H1 (cell line): ENCODE measurements at regions not wholly inside any gene's neighbourhood (a gene's known extent, or its start where the extent isn't known, plus 50 kb on each side); places are given as distances from the start of the nearest gene placed in this dataset.

ENCODE experiments used
- CTCF ChIA-PET: fragments of 300-600 bp; sonication (Branson Sonifier 250); formaldehyde crosslinking; loops from one replicate; lab custom pipeline; 2021; ENCODE audit not compliant: partially characterized antibody; lab: Charles Lee
- POLR2A ChIA-PET: fragments of 300-600 bp; sonication (Branson Sonifier 250); formaldehyde crosslinking; loops from one replicate; lab custom pipeline; 2021; ENCODE audit warnings: inconsistent platforms; ENCODE audit not compliant: partially characterized antibody; lab: Charles Lee
- DNase-seq, 2 experiments: peaks; one replicate each; pipeline versions ENCODE4 v3.0.0 to v3.0.0-alpha.2; 2010 to 2022; ENCODE audit warnings: low spot score in 2 of 2, low read depth in 1 of 2, mixed read lengths in 1 of 2
- FAIRE-seq: peaks from 2 replicates; lab custom pipeline; 2011; peaks lifted over from hg19 to GRCh38; lab: Jason Lieb, UNC
- H2AFZ ChIP-seq: 2 replicates; pipeline ENCODE4 v1.8.1; 2012; ENCODE audit warnings: low read length, inconsistent platforms
- H2AK5ac ChIP-seq: 2 replicates; pipeline ENCODE4 v1.6.1; 2013; ENCODE audit warnings: low read depth, low read length
- H2BK120ac ChIP-seq: replicated peaks from 2 replicates; pipeline ENCODE3; 2013; ENCODE audit warnings: low read depth, low read length, inconsistent platforms
- H2BK12ac ChIP-seq: 2 replicates; pipeline ENCODE4 v1.6.1; 2013; ENCODE audit warnings: low read depth, low read length
- H2BK15ac ChIP-seq: 2 replicates; pipeline ENCODE4 v1.6.1; 2013; ENCODE audit warnings: low read length
- H2BK20ac ChIP-seq: 2 replicates; pipeline ENCODE4 v1.6.1; 2013; ENCODE audit warnings: low read length
- H2BK5ac ChIP-seq: 2 replicates; pipeline ENCODE4 v1.6.1; 2013; ENCODE audit warnings: low read depth, low read length
- H3K14ac ChIP-seq: 2 replicates; pipeline ENCODE4 v1.6.1; 2013; ENCODE audit warnings: inconsistent platforms; ENCODE audit not compliant: insufficient read length
- H3K18ac ChIP-seq: 2 replicates; pipeline ENCODE4 v1.6.1; 2013; ENCODE audit warnings: low read length; ENCODE audit errors: extremely low read depth
- H3K23ac ChIP-seq: 2 replicates; pipeline ENCODE4 v1.6.1; 2013; ENCODE audit warnings: inconsistent platforms; ENCODE audit not compliant: insufficient read length
- H3K23me2 ChIP-seq: 2 replicates; pipeline ENCODE4 v1.6.1; 2013; ENCODE audit warnings: low read depth, low read length
- H3K27ac ChIP-seq: 2 replicates; pipeline ENCODE4 v1.6.1; 2011; ENCODE audit warnings: low read depth, low read length, inconsistent platforms
- H3K27me3 ChIP-seq, 4 experiments: replicated peaks in 1 of 4; 1 replicate in 1 of 4; 2 replicates in 3 of 4; pipeline versions ENCODE4 v1.6.1 to v1.8.1; 2011 to 2013; ENCODE audit warnings: low read length in 3 of 4, mild to moderate bottlenecking in 3 of 4, inconsistent platforms in 2 of 4, mixed read lengths in 2 of 4, moderate library complexity in 1 of 4; ENCODE audit not compliant: control insufficient read depth in 3 of 4, insufficient read depth in 3 of 4; ENCODE audit errors: extremely low read depth in 1 of 4
- H3K36me3 ChIP-seq, 4 experiments: 2 replicates each; pipeline versions ENCODE4 v1.6.1 to v1.8.1; 2011 to 2013; ENCODE audit warnings: mild to moderate bottlenecking in 4 of 4, low read length in 3 of 4, moderate library complexity in 2 of 4, control low read depth in 1 of 4, inconsistent platforms in 1 of 4; ENCODE audit not compliant: insufficient read depth in 4 of 4, control insufficient read depth in 2 of 4
- H3K4ac ChIP-seq: replicated peaks from 2 replicates; pipeline ENCODE3; 2013; ENCODE audit warnings: low read length, low read depth, mixed read lengths, inconsistent platforms; ENCODE audit not compliant: insufficient read length
- H3K4me1 ChIP-seq, 4 experiments: replicated peaks in 1 of 4; 1 replicate in 1 of 4; 2 replicates in 3 of 4; pipeline versions ENCODE4 v1.6.1 to v1.8.1; 2011 to 2013; ENCODE audit warnings: low read length in 3 of 4, inconsistent platforms in 2 of 4, mixed read lengths in 1 of 4; ENCODE audit not compliant: insufficient read depth in 4 of 4, control insufficient read depth in 3 of 4
- H3K4me2 ChIP-seq, 2 experiments: 2 replicates each; pipeline versions ENCODE4 v1.6.1 to v1.8.1; 2011 to 2013; ENCODE audit warnings: low read depth in 2 of 2, low read length in 2 of 2, control low read depth in 1 of 2, inconsistent platforms in 1 of 2, mild to moderate bottlenecking in 1 of 2; ENCODE audit not compliant: insufficient read depth in 1 of 2
- H3K4me3 ChIP-seq, 4 experiments: fragments of 200-600, 300-600 bp in 1 of 4; sonication (generic), shearing (Covaris generic), sonication (Bioruptor Twin) in 1 of 4; 2 replicates each; pipeline versions ENCODE4 v1.5.1 to v1.8.1; 2011 to 2016; ENCODE audit warnings: low read length in 4 of 4, low read depth in 3 of 4, control low read depth in 2 of 4, inconsistent platforms in 2 of 4, mild to moderate bottlenecking in 2 of 4, mixed read lengths in 1 of 4, moderate library complexity in 1 of 4; ENCODE audit not compliant: insufficient read depth in 2 of 4; ENCODE audit errors: extremely low read depth in 1 of 4
- H3K56ac ChIP-seq: replicated peaks from 2 replicates; pipeline ENCODE3; 2013; ENCODE audit warnings: low read depth, mild to moderate bottlenecking, mixed read lengths, low read length, inconsistent platforms; ENCODE audit not compliant: insufficient read length
- H3K79me1 ChIP-seq: 2 replicates; pipeline ENCODE4 v1.6.1; 2013; ENCODE audit warnings: low read depth, low read length, control low read depth
- H3K79me2 ChIP-seq, 2 experiments: 2 replicates each; pipeline versions ENCODE4 v1.6.1 to v1.8.1; 2012 to 2013; ENCODE audit warnings: low read length in 2 of 2, mild to moderate bottlenecking in 2 of 2, inconsistent platforms in 1 of 2; ENCODE audit not compliant: insufficient read depth in 2 of 2, control insufficient read depth in 1 of 2
- H3K9ac ChIP-seq, 4 experiments: replicated peaks in 1 of 4; 1 replicate in 1 of 4; 2 replicates in 3 of 4; pipeline versions ENCODE4 v1.6.1 to v1.8.1; 2011 to 2013; ENCODE audit warnings: low read depth in 3 of 4, low read length in 3 of 4, control low read depth in 2 of 4, mild to moderate bottlenecking in 2 of 4, moderate library complexity in 2 of 4, inconsistent platforms in 1 of 4; ENCODE audit errors: extremely low read depth in 1 of 4
- H3K9me3 ChIP-seq, 2 experiments: 2 replicates each; pipeline versions ENCODE4 v1.6.1 to v1.8.1; 2012 to 2013; ENCODE audit warnings: mild to moderate bottlenecking in 2 of 2, moderate library complexity in 2 of 2, control low read depth in 1 of 2, inconsistent platforms in 1 of 2, low read depth in 1 of 2, low read length in 1 of 2, mixed read lengths in 1 of 2; ENCODE audit not compliant: insufficient read depth in 2 of 2
- H4K20me1 ChIP-seq, 2 experiments: replicated peaks in 1 of 2; 2 replicates each; pipeline versions ENCODE3 to v1.8.1; 2011 to 2013; ENCODE audit warnings: inconsistent platforms in 2 of 2, low read length in 2 of 2, mild to moderate bottlenecking in 1 of 2; ENCODE audit not compliant: insufficient read depth in 2 of 2, control insufficient read depth in 1 of 2
- H4K5ac ChIP-seq: 2 replicates; pipeline ENCODE4 v1.6.1; 2013; ENCODE audit warnings: low read length, low read depth, mixed read lengths, inconsistent platforms; ENCODE audit not compliant: insufficient read length
- H4K8ac ChIP-seq: 2 replicates; pipeline ENCODE4 v1.8.0; 2013; ENCODE audit warnings: mild to moderate bottlenecking, moderate library complexity, low read length, inconsistent platforms; ENCODE audit not compliant: insufficient read depth; ENCODE audit errors: extremely low read depth
- H4K91ac ChIP-seq: replicated peaks from 2 replicates; pipeline ENCODE3; 2013; ENCODE audit warnings: low read length, mixed read lengths, inconsistent platforms; ENCODE audit not compliant: insufficient read length
- CBX8 ChIP-seq: fragments of 300-800, 300-1000 bp; sonication (generic); IDR thresholded peaks from 2 replicates; pipeline ENCODE4 v1.7.1; 2016; ENCODE audit warnings: low read depth, low read length, borderline replicate concordance
- CEBPB ChIP-seq: IDR thresholded peaks from 2 replicates; pipeline ENCODE4 v1.6.1; 2012; ENCODE audit warnings: low read depth, low read length
- CHD1 ChIP-seq: IDR thresholded peaks from 2 replicates; pipeline ENCODE4 v1.6.1; 2012; ENCODE audit warnings: low read depth, low read length, improper control_type of control experiment
- CHD2 ChIP-seq: IDR thresholded peaks from 2 replicates; pipeline ENCODE4 v1.6.1; 2012; ENCODE audit warnings: low read length, improper control_type of control experiment
- CTBP2 ChIP-seq: IDR thresholded peaks from 2 replicates; pipeline ENCODE4 v1.7.0; 2011; ENCODE audit warnings: borderline replicate concordance, mild to moderate bottlenecking, moderate library complexity, mixed read lengths, low read length; ENCODE audit not compliant: insufficient read depth, insufficient read length
- EGR1 ChIP-seq: IDR thresholded peaks from 2 replicates; pipeline ENCODE4 v1.6.1; 2011; ENCODE audit warnings: low read depth, low read length, borderline replicate concordance
- FOSL1 ChIP-seq: IDR thresholded peaks from 2 replicates; pipeline ENCODE4 v1.6.1; 2011; ENCODE audit warnings: mild to moderate bottlenecking, low read depth, low read length, moderate library complexity; ENCODE audit not compliant: insufficient read depth
- GABPA ChIP-seq: IDR thresholded peaks from 2 replicates; pipeline ENCODE4 v1.6.1; 2011; ENCODE audit warnings: mild to moderate bottlenecking, low read length, moderate library complexity, borderline replicate concordance; ENCODE audit not compliant: insufficient read depth
- HDAC2 ChIP-seq, 2 experiments: fragments of 300-600 bp in 1 of 2; sonication (generic) in 1 of 2; IDR thresholded peaks; 2 replicates each; pipeline ENCODE4 v1.6.1; 2011 to 2012; ENCODE audit warnings: low read depth in 2 of 2, low read length in 2 of 2, mild to moderate bottlenecking in 2 of 2, moderate library complexity in 2 of 2, borderline replicate concordance in 1 of 2, inconsistent platforms in 1 of 2
- PHF8 ChIP-seq: fragments of 200-600 bp; sonication (generic); conservative IDR thresholded peaks from 2 replicates; pipeline ENCODE4 v1.7.1; 2012; ENCODE audit warnings: low read depth, mild to moderate bottlenecking, inconsistent platforms, low read length, moderate library complexity
- SAP30 ChIP-seq: fragments of 300-600 bp; sonication (generic); IDR thresholded peaks from 2 replicates; pipeline ENCODE4 v1.7.1; 2012; ENCODE audit warnings: low read length, moderate library complexity, mild to moderate bottlenecking, inconsistent platforms; ENCODE audit not compliant: insufficient read depth, insufficient replicate concordance
- SIRT6 ChIP-seq: IDR thresholded peaks from one replicate; pipeline ENCODE4 v1.7.1; 2012; ENCODE audit warnings: low read length, inconsistent platforms
- TCF12 ChIP-seq: IDR thresholded peaks from 2 replicates; pipeline ENCODE4 v1.6.1; 2011; ENCODE audit warnings: low read depth, mild to moderate bottlenecking, low read length
- WGBS, 2 experiments: shearing (Covaris generic) in 1 of 2; methylation state at CpG; one replicate each; pipeline versions ENCODE4 v1.1.6 to v1.1.7; 2013 to 2015; ENCODE audit warnings: low lambda C conversion rate in 2 of 2, mixed read lengths in 2 of 2, inconsistent platforms in 1 of 2, low coverage in 1 of 2, missing lambda C conversion rate in 1 of 2; ENCODE audit not compliant: insufficient replicate concordance in 2 of 2, insufficient coverage in 1 of 2, insufficient read length in 1 of 2; ENCODE audit errors: extremely low coverage in 1 of 2, missing lambda C conversion rate in 1 of 2; 5-methylcytosine and 5-hydroxymethylcytosine counted together
- TF ChIP-seq, protein P1 (sequence below): IDR thresholded peaks from 2 replicates; pipeline ENCODE4 v1.6.1; 2012; ENCODE audit warnings: inconsistent platforms

GRCh38 chr21:16969636-16970035 is 543.2 kb upstream of the CXADR start:
- WGBS, 2 experiments: 89% methylated on average over 2 of the region's 2 CpGs; no CpG with 5 or more reads in 1 of the 2 experiments
- no peak overlapping the region for H3K14ac ChIP-seq
- DNase-seq: no peak
- no peak overlapping the region for H3K18ac ChIP-seq
- H4K20me1 ChIP-seq: no peaks in the 10 kb centered on the region
- no peak overlapping the region for H2BK5ac ChIP-seq
- no peak overlapping the region for H3K9ac ChIP-seq
- no peak for FAIRE-seq
- no peak overlapping the region for H2BK120ac ChIP-seq
- no peaks in the 10 kb centered on the region for H3K79me1 ChIP-seq
- no peaks in the 10 kb centered on the region for H3K79me2 ChIP-seq
- H2AFZ ChIP-seq: no peak overlapping the region
- H2AK5ac ChIP-seq: no peak overlapping the region
- no peak overlapping the region for H4K91ac ChIP-seq
- H3K4me1 ChIP-seq: no peaks in the 10 kb centered on the region
- H3K23me2 ChIP-seq: no peaks in the 10 kb centered on the region
- H3K36me3 ChIP-seq: no peaks in the 10 kb centered on the region
- H3K56ac ChIP-seq: no peak overlapping the region
- no peak overlapping the region for H3K4me3 ChIP-seq
- H3K27me3 ChIP-seq: no peaks in the 10 kb centered on the region
- no peak overlapping the region for H2BK12ac ChIP-seq
- H3K4ac ChIP-seq: no peak overlapping the region
- CTCF ChIA-PET: interaction anchor here (1.0 kb wide), 1 partner anchor 27 kb away, joined by 3 read pairs; no protein-coding TSS in a partner anchor
- H2BK15ac ChIP-seq: no peak overlapping the region
- H2BK20ac ChIP-seq: no peak overlapping the region
- no peak overlapping the region for H3K27ac ChIP-seq
- no peak overlapping the region for H4K5ac ChIP-seq
- H4K8ac ChIP-seq: no peak overlapping the region
- no peak overlapping the region for H3K23ac ChIP-seq
- H3K4me2 ChIP-seq: no peak overlapping the region
- peaks cover 2 to 3% of the 10 kb centered on the region in 2 experiments; a peak in 2 of 4 replicates for H3K9me3 ChIP-seq
- POLR2A ChIA-PET: no interaction called here
- TF ChIP-seq HDAC2 (IDR thresholded peaks at IDR 0.05; ENCODE audit: borderline replicate concordance in 1 of 2, low read depth in 2 of 2, low read length in 2 of 2): no peak
- TF ChIP-seq EGR1: no peak
- no peak for TF ChIP-seq SAP30
- no peak for TF ChIP-seq CEBPB
- TF ChIP-seq CBX8: no peak
- no peak for TF ChIP-seq TCF12
- no peak for TF ChIP-seq GABPA
- TF ChIP-seq CTBP2: no peak
- TF ChIP-seq SIRT6: no peak
- TF ChIP-seq CHD1: no peak
- TF ChIP-seq FOSL1: no peak
- TF ChIP-seq CHD2: no peak
- TF ChIP-seq PHF8: no peak
- TF ChIP-seq, protein P1, sequence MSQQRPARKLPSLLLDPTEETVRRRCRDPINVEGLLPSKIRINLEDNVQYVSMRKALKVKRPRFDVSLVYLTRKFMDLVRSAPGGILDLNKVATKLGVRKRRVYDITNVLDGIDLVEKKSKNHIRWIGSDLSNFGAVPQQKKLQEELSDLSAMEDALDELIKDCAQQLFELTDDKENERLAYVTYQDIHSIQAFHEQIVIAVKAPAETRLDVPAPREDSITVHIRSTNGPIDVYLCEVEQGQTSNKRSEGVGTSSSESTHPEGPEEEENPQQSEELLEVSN: no peak
